Putamen (tissue), 1 donor: ENCODE measurements at regions not wholly inside any gene's neighbourhood (a gene's known extent, or its start where the extent isn't known, plus 50 kb on each side); places are given as distances from the start of the nearest gene placed in this dataset.
"Not testable (repeated sequence)": the region's sequence is repeated elsewhere in the genome, so short reads cannot be mapped to it uniquely, and the experiment has no call there.

ENCODE experiments used
- DNase-seq: peaks from one replicate; pipeline ENCODE4 v3.0.0-alpha.2; 2016; ENCODE audit warnings: low spot score

DNA sequence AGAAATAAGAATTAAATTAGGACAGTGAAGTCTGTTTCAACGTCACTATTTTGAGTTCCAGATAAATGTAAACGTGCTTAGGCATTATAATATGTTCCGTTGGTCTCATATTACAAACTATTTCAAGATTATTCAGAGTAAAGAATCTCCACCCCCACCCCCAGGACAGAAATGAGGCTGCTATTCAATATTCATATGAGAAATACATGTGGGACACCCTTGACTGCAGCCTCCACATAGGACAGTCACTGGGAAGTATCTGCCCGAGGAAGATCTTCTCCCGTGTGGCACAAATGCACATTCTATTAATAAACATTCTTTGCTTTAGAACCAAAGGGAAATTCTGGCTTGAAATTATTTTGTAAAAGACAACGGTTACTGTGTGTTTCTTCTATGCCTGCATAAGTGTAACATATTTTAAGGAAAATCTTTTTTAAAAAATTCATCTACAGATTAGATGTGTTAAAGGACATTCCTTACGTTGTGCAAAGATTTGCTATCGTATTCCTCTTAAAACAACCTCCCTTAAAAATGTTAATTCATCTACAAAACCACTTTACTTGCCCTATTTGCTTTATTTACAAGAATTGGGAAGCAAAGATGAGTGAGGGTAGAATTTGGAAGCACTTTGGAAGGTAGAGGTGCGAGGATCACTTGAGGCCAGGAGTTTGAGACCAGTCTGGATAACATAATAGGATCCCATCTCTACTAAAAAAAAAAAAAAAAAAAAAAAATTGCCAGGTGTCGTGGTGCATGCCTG is 148.3 kb upstream of the SOX14 start:
- no peak for DNase-seq

DNA sequence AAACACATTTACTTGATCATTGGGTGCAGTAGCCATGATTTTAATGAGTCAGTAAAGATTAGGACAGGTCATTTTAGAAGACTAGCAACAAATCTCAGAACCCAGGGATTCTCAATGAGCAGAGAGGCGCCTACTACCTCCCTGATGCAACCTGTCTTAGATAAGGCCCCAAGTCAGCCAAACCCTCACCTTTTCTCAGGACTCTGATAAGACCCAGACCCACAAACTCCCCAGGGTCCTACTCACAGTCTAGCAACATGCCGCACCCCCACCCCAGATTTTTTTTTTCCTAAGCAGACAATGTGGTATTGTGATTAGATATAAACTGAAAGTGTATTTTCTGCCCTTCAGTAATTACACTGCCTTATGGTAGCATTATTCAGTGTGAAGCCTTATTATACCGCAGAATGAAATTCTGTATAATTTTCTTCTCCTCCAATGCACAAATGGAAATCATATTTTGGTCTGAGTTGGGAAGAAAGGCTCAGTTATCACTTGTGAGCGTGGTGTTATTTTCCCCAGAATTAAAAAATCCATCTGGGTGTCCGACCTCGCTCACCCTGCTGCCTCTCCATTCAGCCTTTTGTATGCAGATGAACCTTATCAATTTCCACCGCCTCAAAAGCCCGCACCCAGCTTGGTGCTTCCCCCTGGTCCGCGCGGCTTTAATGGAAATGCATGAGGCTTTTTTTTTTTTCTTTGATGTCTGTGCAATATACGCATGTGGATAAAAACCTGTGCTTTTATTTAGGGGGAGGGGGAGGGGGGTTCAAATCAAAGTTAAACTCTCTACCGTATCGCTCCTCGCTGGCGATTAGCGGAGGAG is 122.0 kb upstream of the SOX14 start:
- DNase-seq: no peak

DNA sequence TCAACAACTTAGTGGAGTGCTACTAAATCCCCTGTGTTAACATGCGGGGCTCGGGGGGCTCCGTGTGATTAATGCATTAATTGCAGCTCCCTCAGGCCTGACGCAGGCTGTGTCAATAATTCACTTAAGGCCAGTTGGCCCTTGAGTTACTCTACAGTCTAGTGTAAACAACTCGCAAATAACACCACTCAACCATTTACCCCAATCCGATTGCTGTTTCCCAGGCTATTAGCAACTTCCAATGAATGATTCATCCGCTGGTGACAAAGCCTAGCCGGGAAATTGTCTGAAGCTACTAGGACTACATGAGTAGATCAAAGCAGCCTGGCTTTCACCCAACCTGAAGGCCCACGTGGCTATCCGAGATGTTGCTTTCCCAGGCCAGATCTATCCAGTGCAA is 121.3 kb upstream of the SOX14 start:
- DNase-seq: no peak

DNA sequence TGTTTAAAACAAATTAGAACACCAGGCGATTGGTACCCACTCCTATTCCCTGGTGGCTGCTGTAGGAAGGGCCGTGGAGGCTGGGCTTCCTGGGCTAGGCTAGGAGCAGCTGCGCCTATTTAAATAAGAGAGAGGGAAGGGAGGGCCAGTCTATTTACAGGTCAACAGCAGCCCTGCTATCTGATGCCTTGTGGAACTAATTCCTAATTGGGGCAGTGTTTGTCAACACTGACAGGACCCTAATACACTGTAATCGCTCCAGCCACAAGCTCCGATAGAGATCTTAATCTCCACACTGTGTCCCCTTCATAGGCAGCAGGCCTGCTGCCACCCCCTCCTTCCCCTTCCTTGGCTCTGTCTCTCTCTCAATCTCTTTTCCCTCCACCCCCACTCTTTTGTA is 116.9 kb upstream of the SOX14 start:
- no peak for DNase-seq

DNA sequence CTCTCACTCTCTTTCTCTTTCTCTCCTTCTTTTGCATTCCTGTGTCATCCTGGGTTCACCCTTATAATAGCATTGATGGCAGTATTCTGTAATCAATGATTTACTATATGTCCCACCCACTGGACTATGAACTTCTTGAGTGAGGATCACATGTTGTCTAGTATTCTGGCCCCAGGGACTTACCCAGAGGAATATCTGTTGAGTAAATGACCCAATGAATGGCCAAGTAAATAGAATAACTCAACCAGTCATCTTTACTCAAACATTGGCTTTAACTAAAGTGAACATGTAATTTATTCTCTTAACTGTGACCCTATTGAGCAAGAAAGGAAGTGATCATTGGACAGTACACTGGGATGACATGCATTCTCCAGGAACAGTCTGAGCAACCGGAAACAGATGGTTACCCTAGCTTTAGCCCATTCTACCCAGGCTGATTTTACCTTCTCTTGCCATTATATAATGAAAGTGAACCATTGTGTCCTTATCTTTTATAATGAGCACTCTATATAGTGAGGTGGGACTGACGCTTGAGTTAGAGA is 94.5 kb upstream of the SOX14 start:
- DNase-seq: no peak

DNA sequence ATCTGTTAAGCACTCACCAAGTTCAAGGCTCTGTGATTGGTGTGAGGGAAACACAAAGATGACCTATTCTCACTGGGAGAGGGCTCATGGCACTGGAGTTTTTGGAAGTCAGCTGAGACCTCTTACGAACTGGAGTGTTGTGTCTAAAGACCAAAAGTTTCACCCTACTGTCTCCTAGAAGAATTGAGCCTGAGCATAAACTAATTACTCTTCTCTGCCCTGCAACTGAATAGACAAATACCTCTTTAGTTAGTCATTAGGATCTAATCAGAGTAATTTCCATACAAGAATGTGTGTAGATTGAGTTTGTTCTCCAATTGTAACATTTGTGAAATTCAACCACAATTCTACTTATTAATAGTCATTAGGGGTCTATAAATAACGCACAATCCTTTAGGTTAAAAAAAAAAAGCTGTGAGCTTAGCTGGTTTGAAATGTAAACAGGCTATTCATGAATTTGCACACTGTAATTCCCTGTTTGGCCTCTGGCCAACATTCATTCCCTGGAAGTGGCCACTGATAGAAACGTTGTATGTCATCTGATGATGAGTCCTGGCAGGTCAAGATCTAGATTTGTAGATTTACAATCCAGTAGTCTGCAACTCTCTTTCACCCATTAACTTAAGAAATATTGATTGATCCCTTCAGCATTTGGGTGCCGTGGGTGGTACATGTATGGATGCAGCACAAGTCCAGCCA is 76.8 kb upstream of the SOX14 start:
- DNase-seq: no peak

DNA sequence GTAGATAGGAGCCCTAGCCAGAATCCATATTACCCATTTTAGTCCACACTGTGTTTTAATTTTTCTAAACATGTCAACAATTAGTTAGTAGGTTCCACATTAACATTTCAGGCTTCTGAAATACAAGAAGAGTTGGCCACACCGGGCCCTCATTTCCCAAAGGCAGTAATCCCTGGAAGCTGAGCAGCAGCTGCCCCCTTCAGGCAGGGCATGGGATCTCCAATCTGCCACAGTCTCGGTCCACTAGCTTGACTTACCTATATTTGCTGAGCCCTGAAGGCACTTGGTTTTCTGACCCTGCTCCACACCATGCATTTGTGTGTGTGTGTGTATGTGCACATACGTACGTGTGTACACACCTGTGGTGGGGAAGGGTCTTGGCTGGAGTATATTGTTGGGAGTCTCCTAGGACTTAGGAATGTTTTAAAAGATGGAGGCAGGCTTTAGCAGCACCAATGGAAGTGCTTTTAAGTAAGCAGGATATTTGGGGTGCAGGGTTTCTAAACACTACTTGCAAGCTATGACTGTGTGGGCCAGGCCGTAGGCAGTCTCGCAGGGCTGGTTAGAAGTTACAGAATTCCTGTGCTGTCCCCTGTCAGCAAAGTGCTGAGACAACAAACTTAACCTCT is 71.2 kb upstream of the SOX14 start:
- DNase-seq: no peak

DNA sequence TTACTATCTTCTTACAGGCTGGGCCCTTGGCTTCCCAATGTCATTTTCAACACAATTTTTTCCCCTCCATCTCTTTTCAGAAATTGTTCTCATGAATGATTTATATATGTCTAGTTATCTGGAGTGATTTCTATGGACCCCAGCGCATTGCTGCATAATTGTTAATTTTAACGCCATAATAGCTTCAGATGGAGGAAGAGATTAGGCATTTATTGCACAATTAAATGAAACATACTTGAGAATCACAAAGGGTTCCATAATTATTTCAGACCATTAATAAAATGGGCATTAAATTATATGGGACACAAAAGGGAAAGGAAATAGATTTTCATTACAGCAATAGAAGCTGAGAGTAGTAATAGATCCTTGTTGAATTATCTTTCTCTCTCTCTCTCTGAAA is 70.3 kb upstream of the SOX14 start:
- no peak for DNase-seq

DNA sequence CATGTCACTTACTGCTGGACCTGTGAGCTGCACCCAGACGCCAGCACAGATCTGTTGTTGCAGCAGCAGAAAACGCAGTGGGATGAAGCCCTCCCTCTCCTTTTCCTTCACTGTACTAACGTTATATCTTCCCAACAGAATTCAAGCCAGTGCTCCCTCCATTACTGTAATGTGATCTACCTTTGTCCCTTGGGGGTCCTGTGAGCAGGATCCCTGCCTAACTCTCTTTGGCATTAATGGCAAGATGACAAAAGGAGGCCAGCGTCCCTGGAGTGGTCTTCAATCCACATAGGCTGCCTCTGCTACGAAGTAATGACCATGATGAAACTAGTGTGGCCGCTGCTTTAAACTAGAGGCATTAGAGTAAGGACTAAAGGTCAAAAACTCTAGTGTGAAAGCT is 69.3 kb upstream of the SOX14 start:
- no peak for DNase-seq

DNA sequence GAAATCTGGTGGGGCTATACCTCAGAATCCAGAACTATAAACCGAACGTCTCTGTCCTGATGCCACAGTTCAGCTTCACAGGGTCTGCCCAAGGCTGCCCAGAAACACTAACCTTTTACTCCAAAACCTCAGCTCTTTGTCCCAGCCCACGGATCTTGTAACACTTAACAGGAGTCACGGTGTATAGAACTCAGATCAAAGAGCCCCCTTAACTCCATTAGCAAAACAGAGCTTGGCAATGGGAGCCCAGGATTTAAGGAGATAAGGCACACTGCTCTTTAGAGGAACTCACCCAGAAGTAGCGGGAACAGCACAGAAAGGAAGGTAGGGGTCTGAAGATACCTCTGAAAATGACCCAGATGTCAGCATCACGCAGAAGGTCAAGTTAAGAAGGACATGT is 68.8 kb upstream of the SOX14 start:
- DNase-seq: no peak

DNA sequence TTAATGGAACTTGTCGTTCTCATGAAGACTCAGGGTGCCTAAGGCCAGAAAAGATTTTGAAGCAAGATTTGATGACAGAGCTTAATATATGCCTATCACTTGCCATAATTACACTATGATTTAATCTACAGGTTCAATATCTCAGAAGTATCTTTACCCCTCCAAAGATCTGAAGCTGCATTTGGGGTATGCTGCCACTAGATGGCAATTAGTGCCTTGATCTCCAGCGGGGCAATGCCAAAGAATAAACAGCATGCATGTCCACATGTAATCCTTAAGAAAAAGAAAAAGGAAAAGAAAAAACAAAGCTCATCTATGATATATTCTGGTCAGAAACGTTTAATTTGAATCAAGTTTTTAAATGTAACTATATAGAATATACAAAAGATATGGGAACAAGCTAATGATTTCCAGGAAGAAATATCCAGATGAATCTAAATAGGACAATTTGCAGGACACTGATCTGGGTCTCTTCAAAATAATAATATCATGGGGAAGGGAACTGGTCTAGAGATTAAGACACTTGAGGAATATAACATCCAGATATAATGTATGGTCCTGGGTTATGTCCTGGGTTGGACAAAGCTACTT is 55.0 kb upstream of the SOX14 start:
- no peak for DNase-seq

DNA sequence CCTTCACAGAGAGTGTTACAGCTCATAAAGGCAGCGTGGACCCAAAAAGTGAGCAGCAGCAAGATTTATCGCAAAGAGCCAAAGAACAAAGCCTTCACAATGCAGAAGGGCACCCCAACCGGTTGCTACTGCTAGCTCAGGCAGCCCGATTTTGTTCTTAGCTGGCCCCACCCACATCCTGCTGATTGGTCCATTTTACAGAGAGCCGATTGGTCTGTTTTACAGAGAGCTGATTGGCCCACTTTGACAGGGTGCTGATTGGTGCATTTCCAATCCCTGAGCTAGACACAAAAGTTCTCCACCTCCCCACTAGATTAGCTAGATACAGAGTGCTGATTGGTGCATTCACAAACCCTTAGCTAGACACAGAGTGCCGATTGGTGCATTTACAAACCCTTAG is 50.1 kb upstream of the SOX14 start:
- DNase-seq: not testable (repeated sequence)
